Uterus (tissue), 3 donors: ENCODE measurements at regions not wholly inside any gene's neighbourhood (a gene's known extent, or its start where the extent isn't known, plus 50 kb on each side); places are given as distances from the start of the nearest gene placed in this dataset.

Experiments used
- DNase-seq, 2 donors: peaks; one replicate each; pipeline ENCODE4 v3.0.0-alpha.2; 2019 to 2020
- H3K27ac ChIP-seq, 2 donors: fragments of 200-600 bp; sonication (generic); 1 replicate in 1 of 2; 2 replicates in 1 of 2; pipeline ENCODE4 v1.5.1; 2016 to 2018
- H3K27me3 ChIP-seq, 2 donors: fragments of 200-600 bp; sonication (generic); one replicate each; pipeline ENCODE4 v1.5.1; 2018 to 2019; ENCODE audit warnings: control low read depth in 1 of 2
- H3K36me3 ChIP-seq, 2 donors: fragments of 200-600 bp; sonication (generic); one replicate each; pipeline ENCODE4 v1.5.1; 2019; ENCODE audit warnings: control low read depth in 1 of 2
- H3K4me1 ChIP-seq, 2 donors: fragments of 200-600 bp; sonication (generic); one replicate each; pipeline ENCODE4 v1.5.1; 2018 to 2019; ENCODE audit warnings: control low read depth in 1 of 2
- H3K4me3 ChIP-seq, 2 donors: fragments of 200-600 bp; sonication (generic); 1 replicate in 1 of 2; 2 replicates in 1 of 2; pipeline ENCODE4 v1.5.1; 2018 to 2019; ENCODE audit warnings: mild to moderate bottlenecking in 1 of 2
- H3K9me3 ChIP-seq, 2 donors: fragments of 200-600 bp; sonication (generic); one replicate each; pipeline ENCODE4 v1.5.1; 2019; ENCODE audit warnings: control low read depth in 1 of 2
- POLR2A ChIP-seq, 2 donors: fragments of 450-650 bp; IDR thresholded peaks; one replicate each; pipeline ENCODE4 v1.6.1; 2016; ENCODE audit warnings: antibody characterized with exemption in 2 of 2, mild to moderate bottlenecking in 1 of 2, moderate library complexity in 1 of 2
- intact Hi-C: fragments of 100-400 bp; cut with DNase I; formaldehyde crosslinking; loops from one replicate; pipeline ENCODE4 v1.15.1; 2023; ENCODE audit warnings: low total_unique reads
- TF ChIP-seq, protein P1 (sequence below), 4 experiments: fragments of 200-600 bp in 2 of 4; fragments of 450-650 bp in 2 of 4; sonication (generic) in 2 of 4; IDR thresholded peaks; one replicate each; pipeline ENCODE4 v1.5.1; 2016 to 2019; ENCODE audit warnings: antibody characterized with exemption in 4 of 4, mild to moderate bottlenecking in 2 of 4, moderate library complexity in 1 of 4
- donor health status: DM: yes; HTN: yes; CAD: no.

DNA sequence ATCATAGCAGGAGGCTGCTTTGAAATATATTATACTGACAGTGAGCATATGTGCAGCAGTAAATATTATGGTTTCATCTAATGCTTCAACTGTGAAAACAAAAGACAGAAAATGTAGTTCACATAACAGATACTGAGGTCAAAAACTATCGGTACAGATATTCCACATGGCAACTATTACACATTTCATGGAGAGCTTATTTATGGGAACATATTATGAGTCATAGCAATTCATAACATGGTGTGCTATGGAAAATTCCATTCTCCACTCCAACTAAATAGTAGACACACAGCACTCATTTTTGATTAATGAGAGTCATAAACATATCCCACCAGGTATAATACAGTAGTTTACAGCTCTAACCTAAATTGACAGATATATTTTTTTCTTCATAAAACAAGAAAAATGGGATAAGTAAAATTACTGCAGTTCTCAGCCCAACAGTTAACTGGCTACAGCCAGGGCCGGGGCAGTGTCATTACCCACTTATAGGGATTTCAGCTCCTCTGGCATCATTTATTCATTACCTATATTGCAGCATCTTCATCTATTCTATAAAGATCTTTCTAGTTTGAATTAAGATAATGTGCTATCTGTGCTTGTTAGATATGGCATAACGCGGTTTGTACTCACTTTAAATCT lies 475.6 kb upstream of the KLF6 start:
- H3K27ac ChIP-seq, result peak overlapping the region; percentile 68 to 70
- H3K4me1 ChIP-seq, result peaks cover 0 to 17% of the 10 kb centered on the region in 2 donors
- no peaks in the 10 kb centered on the region for H3K27me3 ChIP-seq
- intact Hi-C loops, result no loop called here
- H3K4me3 ChIP-seq, result no peak overlapping the region
- no peak for TF ChIP-seq POLR2A (IDR thresholded peaks at IDR 0.05)
- TF ChIP-seq, protein P1, sequence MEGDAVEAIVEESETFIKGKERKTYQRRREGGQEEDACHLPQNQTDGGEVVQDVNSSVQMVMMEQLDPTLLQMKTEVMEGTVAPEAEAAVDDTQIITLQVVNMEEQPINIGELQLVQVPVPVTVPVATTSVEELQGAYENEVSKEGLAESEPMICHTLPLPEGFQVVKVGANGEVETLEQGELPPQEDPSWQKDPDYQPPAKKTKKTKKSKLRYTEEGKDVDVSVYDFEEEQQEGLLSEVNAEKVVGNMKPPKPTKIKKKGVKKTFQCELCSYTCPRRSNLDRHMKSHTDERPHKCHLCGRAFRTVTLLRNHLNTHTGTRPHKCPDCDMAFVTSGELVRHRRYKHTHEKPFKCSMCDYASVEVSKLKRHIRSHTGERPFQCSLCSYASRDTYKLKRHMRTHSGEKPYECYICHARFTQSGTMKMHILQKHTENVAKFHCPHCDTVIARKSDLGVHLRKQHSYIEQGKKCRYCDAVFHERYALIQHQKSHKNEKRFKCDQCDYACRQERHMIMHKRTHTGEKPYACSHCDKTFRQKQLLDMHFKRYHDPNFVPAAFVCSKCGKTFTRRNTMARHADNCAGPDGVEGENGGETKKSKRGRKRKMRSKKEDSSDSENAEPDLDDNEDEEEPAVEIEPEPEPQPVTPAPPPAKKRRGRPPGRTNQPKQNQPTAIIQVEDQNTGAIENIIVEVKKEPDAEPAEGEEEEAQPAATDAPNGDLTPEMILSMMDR (IDR thresholded peaks at IDR 0.05), result no peak
- DNase-seq, result no peak
- no peaks in the 10 kb centered on the region for H3K36me3 ChIP-seq
- no peaks in the 10 kb centered on the region for H3K9me3 ChIP-seq

DNA sequence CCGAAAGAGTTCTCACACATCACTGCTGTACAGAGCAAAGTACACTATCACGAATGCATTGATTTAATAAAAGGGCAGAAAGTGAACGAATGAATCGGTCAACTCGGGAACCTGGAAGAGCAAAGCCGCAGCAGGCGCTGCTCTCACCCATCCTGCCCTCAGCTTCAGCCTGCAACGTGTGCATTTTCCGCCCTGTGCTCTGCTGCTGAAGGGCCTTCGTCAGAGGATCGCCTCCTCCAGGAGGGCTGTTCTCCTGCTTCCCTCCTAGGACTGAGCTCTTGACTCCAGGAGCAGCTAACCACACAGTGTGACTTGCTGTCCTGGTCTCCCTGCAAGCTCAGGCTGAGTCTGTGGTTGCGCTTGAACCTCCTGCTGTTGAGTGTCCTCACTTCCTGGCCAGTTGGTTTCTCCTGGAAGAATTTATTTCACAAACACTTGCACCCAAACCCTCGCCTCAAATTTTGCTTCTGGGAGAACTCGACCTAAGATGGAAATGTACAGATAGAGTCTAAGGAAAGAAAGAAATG lies 473.0 kb upstream of the KLF6 start:
- H3K27ac ChIP-seq, result no peak overlapping the region
- H3K9me3 ChIP-seq, result no peaks in the 10 kb centered on the region
- intact Hi-C loops, result no loop called here
- no peak overlapping the region for H3K4me3 ChIP-seq
- no peaks in the 10 kb centered on the region for H3K27me3 ChIP-seq
- H3K4me1 ChIP-seq, result peaks cover 0 to 10% of the 10 kb centered on the region in 2 donors
- H3K36me3 ChIP-seq, result no peaks in the 10 kb centered on the region
- no peak for TF ChIP-seq POLR2A (IDR thresholded peaks at IDR 0.05)
- TF ChIP-seq, protein P1 (IDR thresholded peaks at IDR 0.05), result no peak
- DNase-seq, result no peak

DNA sequence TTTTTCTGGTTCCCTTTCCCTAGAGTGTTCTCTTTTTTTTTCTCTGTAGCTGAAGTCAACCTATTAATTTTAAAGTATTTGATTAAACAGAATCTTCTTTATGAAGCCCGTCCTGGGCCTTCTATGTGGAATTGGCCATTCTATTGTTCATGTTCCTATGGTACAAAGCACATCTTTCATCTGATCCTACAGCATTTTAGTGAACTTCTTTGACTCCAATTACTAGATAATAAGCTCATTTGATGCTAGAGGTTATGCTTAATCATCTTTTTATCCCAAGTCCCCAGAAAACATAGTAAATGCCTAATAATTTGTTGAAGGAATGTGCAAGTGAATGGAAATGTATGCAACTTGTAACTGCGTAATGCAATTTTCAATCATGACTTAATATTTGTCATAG lies 472.0 kb upstream of the KLF6 start:
- Histone ChIP-seq H3K36me3 (no peaks in the 10 kb centered on the region), H3K27me3 (no peaks in the 10 kb centered on the region), H3K9me3 (no peaks in the 10 kb centered on the region), H3K27ac (no peak overlapping the region), H3K4me3 (no peak overlapping the region), H3K4me1 (peaks cover 0 to 10% of the 10 kb centered on the region in 2 donors)
- DNase-seq, result no peak
- TF ChIP-seq POLR2A (IDR thresholded peaks at IDR 0.05), result no peak
- TF ChIP-seq, protein P1 (IDR thresholded peaks at IDR 0.05), result no peak
- intact Hi-C loops, result no loop called here

DNA sequence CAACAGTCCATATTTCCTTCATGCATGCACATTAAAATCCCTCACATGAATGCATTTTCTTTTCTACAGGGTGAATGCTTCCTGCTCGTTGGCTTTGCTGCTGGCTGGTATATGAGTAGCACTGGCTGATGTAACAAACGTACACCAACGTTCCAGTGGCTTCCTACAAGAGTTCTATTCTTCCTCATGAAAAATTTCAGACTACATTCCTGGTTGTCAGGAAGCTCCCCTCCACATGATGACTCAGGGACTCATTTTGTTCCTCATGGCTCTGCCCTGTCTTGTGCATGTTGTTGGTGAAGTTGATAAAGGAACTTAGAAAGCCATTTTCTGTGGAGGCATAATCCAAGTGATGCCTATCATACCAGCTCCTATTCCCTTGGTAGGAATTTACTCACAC lies 470.7 kb upstream of the KLF6 start:
- H3K27me3 ChIP-seq, result no peaks in the 10 kb centered on the region
- no peak overlapping the region for H3K4me3 ChIP-seq
- TF ChIP-seq POLR2A (IDR thresholded peaks at IDR 0.05), result no peak
- TF ChIP-seq, protein P1 (IDR thresholded peaks at IDR 0.05), result no peak
- no peak overlapping the region for H3K27ac ChIP-seq
- intact Hi-C loops, result no loop called here
- H3K9me3 ChIP-seq, result no peaks in the 10 kb centered on the region
- H3K36me3 ChIP-seq, result no peaks in the 10 kb centered on the region
- DNase-seq, result no peak
- peaks cover 0 to 10% of the 10 kb centered on the region in 2 donors for H3K4me1 ChIP-seq

DNA sequence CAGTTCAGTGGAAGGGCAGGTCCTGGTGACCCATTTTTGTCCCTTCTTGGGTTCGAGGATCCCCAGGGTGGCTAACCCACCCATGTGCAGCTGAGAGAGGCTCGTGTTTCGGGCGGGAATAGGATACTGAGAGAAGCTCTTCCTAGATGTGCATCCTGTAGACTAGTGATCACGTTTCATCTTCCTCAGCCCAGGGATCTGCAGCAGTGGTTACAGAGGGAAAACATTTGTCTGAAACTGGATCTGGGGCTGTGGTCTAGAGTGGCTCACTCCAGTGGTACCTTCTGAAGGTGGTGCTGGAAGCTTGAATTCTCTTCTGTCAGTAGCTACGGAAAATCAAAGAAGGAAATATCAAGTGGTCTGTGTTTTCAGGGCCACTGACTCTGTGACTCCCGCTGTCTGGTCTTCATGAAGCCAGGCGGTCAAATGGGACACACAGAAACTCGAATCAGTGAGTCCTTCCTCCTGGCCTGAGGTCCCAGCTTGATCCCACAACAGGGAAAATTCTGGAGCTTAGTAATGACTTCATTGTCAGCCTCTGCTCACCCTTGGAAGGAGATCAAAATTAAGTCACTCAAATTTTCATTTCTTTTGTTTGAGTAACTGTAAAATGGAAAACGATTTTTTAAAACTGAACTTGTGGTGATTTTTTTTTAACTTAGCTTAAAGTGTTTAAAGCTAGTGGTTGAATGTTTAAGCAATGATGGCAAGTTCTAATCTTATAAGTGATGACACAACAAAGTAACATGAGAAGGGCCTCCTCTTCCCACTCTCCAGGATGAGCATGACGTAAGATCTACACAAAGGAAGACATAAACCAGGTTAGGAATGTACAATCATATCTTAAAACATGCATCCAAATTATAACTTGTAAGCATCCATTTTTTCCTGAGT lies 469.3 kb upstream of the KLF6 start:
- intact Hi-C loops, result no loop called here
- no peak for TF ChIP-seq POLR2A (IDR thresholded peaks at IDR 0.05)
- TF ChIP-seq, protein P1 (IDR thresholded peaks at IDR 0.05), result no peak
- Histone ChIP-seq H3K27ac (no peak overlapping the region), H3K36me3 (no peaks in the 10 kb centered on the region), H3K4me3 (no peak overlapping the region), H3K27me3 (no peaks in the 10 kb centered on the region), H3K4me1 (no peaks in the 10 kb centered on the region), H3K9me3 (no peaks in the 10 kb centered on the region)
- DNase-seq, result no peak
